OCI-M2 (cell line): ENCODE measurements at regions not wholly inside any gene's neighbourhood (a gene's known extent, or its start where the extent isn't known, plus 50 kb on each side); places are given as distances from the start of the nearest gene placed in this dataset.
"Not testable (repeated sequence)": the region's sequence is repeated elsewhere in the genome, so short reads cannot be mapped to it uniquely, and the experiment has no call there.

Experiments
- DNase-seq: peaks from one replicate; lab custom pipeline; 2025; ENCODE audit not compliant: unreplicated experiment; lab: John Stamatoyannopoulos, UW

GRCh38 chr18:77329651-77330050 lies 80.0 kb downstream of the GALR1 start:
- no peak for DNase-seq

GRCh38 chr18:77334876-77335275 lies 85.2 kb downstream of the GALR1 start:
- DNase-seq: no peak

GRCh38 chr18:77337604-77338003 lies 88.0 kb downstream of the GALR1 start:
- no peak for DNase-seq

- DNase-seq: no peak
Observed at GRCh38 chr18:77339093-77339492, 89.4 kb downstream of the GALR1 start.

GRCh38 chr18:77339623-77340022 lies 90.0 kb downstream of the GALR1 start:
- DNase-seq: no peak

GRCh38 chr18:77340815-77341214 lies 91.2 kb downstream of the GALR1 start:
- no peak for DNase-seq

GRCh38 chr18:77341527-77342325 lies 92.1 kb downstream of the GALR1 start:
- DNase-seq: no peak

- DNase-seq: no peak
Observed at GRCh38 chr18:77342736-77343135, 93.1 kb downstream of the GALR1 start.

- no peak for DNase-seq
Observed at GRCh38 chr18:77343846-77344510, 94.3 kb downstream of the GALR1 start.

GRCh38 chr18:77344786-77345500 lies 95.3 kb downstream of the GALR1 start:
- no peak for DNase-seq

GRCh38 chr18:77346208-77346810 lies 96.7 kb downstream of the GALR1 start:
- DNase-seq: no peak

- not testable (repeated sequence) for DNase-seq
Observed at GRCh38 chr18:77353349-77353748, 103.7 kb downstream of the GALR1 start.

GRCh38 chr18:77359561-77360314 lies 110.1 kb downstream of the GALR1 start:
- no peak for DNase-seq

GRCh38 chr18:77360315-77361190 lies 110.9 kb downstream of the GALR1 start:
- DNase-seq: no peak

- DNase-seq: no peak
Observed at GRCh38 chr18:77361382-77361781, 111.7 kb downstream of the GALR1 start.

- no peak for DNase-seq
Observed at GRCh38 chr18:77365667-77366066, 116.0 kb downstream of the GALR1 start.

GRCh38 chr18:77366067-77366719 lies 116.5 kb downstream of the GALR1 start:
- no peak for DNase-seq

- DNase-seq: no peak
Observed at GRCh38 chr18:77366720-77367641, 117.3 kb downstream of the GALR1 start.
